ENCODE measurements at regions not wholly inside any gene's neighbourhood (a gene's known extent, or its start where the extent isn't known, plus 50 kb on each side); places are given as distances from the start of the nearest gene placed in this dataset.

GRCh38 chr6:137688230-137688971 lies 178.7 kb upstream of the TNFAIP3 start (continued):
- TF ChIP-seq CHD7 (IDR thresholded peaks at IDR 0.05; ENCODE audit: insufficient replicate concordance, low read length) (no peak), SP4 (IDR thresholded peaks at IDR 0.05; ENCODE audit: low read length) (no peak), PHF8 (conservative IDR thresholded peaks at IDR 0.05; ENCODE audit: low read depth, low read length) (no peak), GTF2F1 (IDR thresholded peaks at IDR 0.05; ENCODE audit: borderline replicate concordance, low read depth, low read length) (no peak)

All from H1 (cell line).